ENCODE measurements at regions not wholly inside any gene's neighbourhood (a gene's known extent, or its start where the extent isn't known, plus 50 kb on each side); places are given as distances from the start of the nearest gene placed in this dataset.

DNA sequence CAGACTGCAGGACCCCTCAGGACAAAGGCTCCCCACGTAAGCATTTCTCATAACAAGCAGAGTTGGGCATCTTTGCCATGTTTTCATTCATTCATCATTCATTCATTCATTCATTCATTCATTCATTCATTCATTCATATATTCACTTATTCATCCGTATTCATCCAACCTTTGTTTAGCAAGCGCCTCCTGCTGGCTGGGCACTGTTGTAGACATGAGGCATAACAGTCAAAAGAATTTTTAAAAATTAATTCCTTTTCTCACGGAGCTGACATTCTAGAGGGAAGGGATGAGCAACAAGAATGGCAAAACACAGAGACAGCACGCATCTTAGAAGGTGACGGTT, 351.7 kb upstream of the TNRC6C start:
- TF ChIP-seq POLR2A (IDR thresholded peaks at IDR 0.05; ENCODE audit: low read depth, low read length) (no peak), POLR2AphosphoS5 (IDR thresholded peaks at IDR 0.05; ENCODE audit: low read depth, low read length) (no peak), SPI1 (IDR thresholded peaks at IDR 0.05; ENCODE audit: low read depth, low read length) (no peak), TAF1 (IDR thresholded peaks at IDR 0.05; ENCODE audit: low read depth, low read length) (no peak), PAX5 (IDR thresholded peaks at IDR 0.05; ENCODE audit: insufficient read depth, low read length, severe bottlenecking) (no peak), POU2F2 (IDR thresholded peaks at IDR 0.05; ENCODE audit: low read depth, low read length) (no peak)
